WTC11 (cell line): ENCODE measurements at regions not wholly inside any gene's neighbourhood (a gene's known extent, or its start where the extent isn't known, plus 50 kb on each side); places are given as distances from the start of the nearest gene placed in this dataset.

ENCODE experiments used
- ATAC-seq: fragments of 200-7000 bp; cut with Tn5 transposase; 2 replicates; pipeline ENCODE4 v1.10.0; 2021; ENCODE audit warnings: mild to moderate bottlenecking, moderate library complexity
- CTCF ChIA-PET: fragments of 300-600 bp; sonication (Branson Sonifier 250); formaldehyde crosslinking; loops from one replicate; lab custom pipeline; 2021; ENCODE audit warnings: antibody characterized with exemption; lab: Charles Lee
- POLR2A ChIA-PET: fragments of 350-600 bp; sonication (Branson Sonifier 250); formaldehyde crosslinking; loops from one replicate; lab custom pipeline; 2021; ENCODE audit warnings: antibody characterized with exemption; lab: Charles Lee
- DNase-seq: peaks from one replicate; pipeline ENCODE4 v3.0.0; 2021; ENCODE audit warnings: low spot score
- H3K27ac Mint-ChIP-seq: 2 replicates; pipeline ENCODE4 v1.8.0; 2021; ENCODE audit warnings: mixed read lengths
- H3K27me3 Mint-ChIP-seq: 2 replicates; pipeline ENCODE4 v1.8.0; 2021; ENCODE audit warnings: low read depth, mild to moderate bottlenecking, moderate library complexity, mixed read lengths
- H3K36me3 Mint-ChIP-seq: 2 replicates; pipeline ENCODE4 v1.8.0; 2021; ENCODE audit warnings: mixed read lengths
- H3K4me1 Mint-ChIP-seq: 2 replicates; pipeline ENCODE4 v1.8.0; 2022; ENCODE audit warnings: mixed read lengths
- H3K4me3 Mint-ChIP-seq: 2 replicates; pipeline ENCODE4 v1.8.0; 2021; ENCODE audit warnings: mild to moderate bottlenecking, moderate library complexity, mixed read lengths
- H3K9me3 Mint-ChIP-seq: 2 replicates; pipeline ENCODE4 v1.8.0; 2021; ENCODE audit warnings: mixed read lengths
- CTCF ChIP-seq: fragments of 200-600 bp; IDR thresholded peaks from 2 replicates; pipeline ENCODE4 v1.8.0; 2022; ENCODE audit warnings: antibody characterized with exemption
- E2F1 ChIP-seq: sonication (generic); formaldehyde crosslinking; IDR thresholded peaks from 2 replicates; pipeline ENCODE4 v1.8.0; 2022; ENCODE audit warnings: mild to moderate bottlenecking, missing genetic modification reagents
- IRF2 ChIP-seq: sonication (generic); formaldehyde crosslinking; IDR thresholded peaks from 2 replicates; pipeline ENCODE4 v1.8.0; 2022; ENCODE audit warnings: low read depth, missing genetic modification reagents, borderline replicate concordance
- JUN ChIP-seq: sonication (generic); formaldehyde crosslinking; IDR thresholded peaks from 2 replicates; pipeline ENCODE4 v1.8.0; 2023; ENCODE audit warnings: mild to moderate bottlenecking, missing genetic modification reagents
- NR2C2 ChIP-seq: sonication (generic); formaldehyde crosslinking; IDR thresholded peaks from 2 replicates; pipeline ENCODE4 v1.8.0; 2022; ENCODE audit warnings: mild to moderate bottlenecking, missing genetic modification reagents
- RELA ChIP-seq: sonication (generic); formaldehyde crosslinking; IDR thresholded peaks from 2 replicates; pipeline ENCODE4 v1.8.1; 2022; ENCODE audit warnings: missing genetic modification reagents, mild to moderate bottlenecking, borderline replicate concordance
- TEAD4 ChIP-seq: sonication (generic); formaldehyde crosslinking; IDR thresholded peaks from 2 replicates; pipeline ENCODE4 v1.8.0; 2022; ENCODE audit warnings: mild to moderate bottlenecking, missing genetic modification reagents
- TP53 ChIP-seq: sonication (generic); formaldehyde crosslinking; IDR thresholded peaks from 2 replicates; pipeline ENCODE4 v1.8.1; 2023; ENCODE audit warnings: mild to moderate bottlenecking, missing genetic modification reagents
- ZNF281 ChIP-seq: sonication (generic); formaldehyde crosslinking; IDR thresholded peaks from 2 replicates; pipeline ENCODE4 v1.8.0; 2023; ENCODE audit warnings: mild to moderate bottlenecking, missing genetic modification reagents
- ZNF416 ChIP-seq: fragments of 250-450 bp; sonication (Bioruptor Pico); IDR thresholded peaks from 2 replicates; pipeline ENCODE4 v1.9.0; 2021; ENCODE audit warnings: mild to moderate bottlenecking, inconsistent platforms
- ZNF423 ChIP-seq: fragments of 250-450 bp; sonication (Bioruptor Pico); IDR thresholded peaks from 2 replicates; pipeline ENCODE4 v2.1.2; 2022; ENCODE audit warnings: mild to moderate bottlenecking, moderate library complexity
- TF ChIP-seq, protein P1 (sequence below): fragments of 250-450 bp; sonication (Bioruptor Pico); conservative IDR thresholded peaks from 2 replicates; pipeline ENCODE4 v1.9.0; 2021; ENCODE audit warnings: mild to moderate bottlenecking
- TF ChIP-seq, protein P2 (sequence below): sonication (generic); formaldehyde crosslinking; IDR thresholded peaks from 2 replicates; pipeline ENCODE4 v1.8.1; 2023; ENCODE audit warnings: mild to moderate bottlenecking, moderate library complexity, missing genetic modification reagents
- TF ChIP-seq, protein P3 (sequence below): sonication (generic); formaldehyde crosslinking; IDR thresholded peaks from 2 replicates; pipeline ENCODE4 v1.8.1; 2023; ENCODE audit warnings: mild to moderate bottlenecking, missing genetic modification reagents, moderate library complexity
- TF ChIP-seq, protein P4 (sequence below): fragments of 250-450 bp; sonication (Bioruptor Pico); IDR thresholded peaks from 2 replicates; pipeline ENCODE4 v1.9.0; 2021; ENCODE audit warnings: mild to moderate bottlenecking, borderline replicate concordance

DNA sequence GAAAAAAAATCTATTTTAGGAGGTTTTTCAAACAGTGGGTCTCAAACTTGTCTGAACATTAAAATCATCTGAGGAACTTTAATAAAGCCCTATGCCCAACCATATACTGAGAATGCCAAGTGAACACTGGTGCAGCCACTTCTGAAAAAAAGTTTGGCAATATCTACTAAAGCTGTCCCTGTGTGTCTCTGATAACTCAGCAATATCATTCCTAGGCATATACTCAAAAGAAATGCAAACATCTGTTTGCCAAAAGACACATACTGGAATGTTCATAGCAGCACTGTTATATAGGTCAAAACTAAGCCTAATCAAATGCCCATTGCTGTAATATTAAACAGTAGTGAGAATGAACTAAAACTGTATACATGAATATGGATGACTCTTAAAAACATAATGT is 74.2 kb upstream of the RGS4 start (continued):
- TF ChIP-seq CTCF, result no peak

DNA sequence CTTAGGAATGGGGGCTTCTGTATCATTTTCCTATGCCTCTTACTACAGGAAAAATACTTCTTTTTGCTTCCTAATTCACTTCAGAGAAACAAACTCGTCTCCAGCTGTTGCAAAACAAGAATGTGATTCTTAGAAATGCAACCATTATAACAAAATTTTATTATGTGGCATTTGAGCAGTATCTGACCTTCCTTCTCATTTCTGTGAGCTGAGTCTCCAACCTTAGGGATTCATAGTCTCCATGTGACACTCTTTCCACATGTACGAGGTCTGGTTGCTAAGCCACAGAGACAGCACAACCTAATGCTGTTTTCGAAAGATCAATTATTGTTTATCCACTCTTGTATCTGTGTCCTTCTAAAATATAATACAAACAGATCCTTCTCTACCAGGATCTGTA is 75.3 kb upstream of the RGS4 start:
- Mint-ChIP-seq H3K27me3 (no peaks in the 10 kb centered on the region), H3K4me1 (no peaks in the 10 kb centered on the region), H3K4me3 (no peak overlapping the region), H3K27ac (no peak overlapping the region), H3K9me3 (no peaks in the 10 kb centered on the region), H3K36me3 (no peaks in the 10 kb centered on the region)
- ChIA-PET CTCF (no interaction called here), POLR2A (no interaction called here)
- TF ChIP-seq ZNF416 (CRISPR knock-in tag) (no peak), E2F1 (CRISPR knock-in tag) (no peak), NR2C2 (CRISPR knock-in tag) (no peak), ZNF281 (CRISPR knock-in tag) (no peak), JUN (CRISPR knock-in tag) (no peak), RELA (CRISPR knock-in tag) (no peak), ZNF423 (CRISPR knock-in tag) (no peak), IRF2 (no peak), TEAD4 (CRISPR knock-in tag) (no peak), TP53 (CRISPR knock-in tag) (no peak)
- TF ChIP-seq, protein P1, sequence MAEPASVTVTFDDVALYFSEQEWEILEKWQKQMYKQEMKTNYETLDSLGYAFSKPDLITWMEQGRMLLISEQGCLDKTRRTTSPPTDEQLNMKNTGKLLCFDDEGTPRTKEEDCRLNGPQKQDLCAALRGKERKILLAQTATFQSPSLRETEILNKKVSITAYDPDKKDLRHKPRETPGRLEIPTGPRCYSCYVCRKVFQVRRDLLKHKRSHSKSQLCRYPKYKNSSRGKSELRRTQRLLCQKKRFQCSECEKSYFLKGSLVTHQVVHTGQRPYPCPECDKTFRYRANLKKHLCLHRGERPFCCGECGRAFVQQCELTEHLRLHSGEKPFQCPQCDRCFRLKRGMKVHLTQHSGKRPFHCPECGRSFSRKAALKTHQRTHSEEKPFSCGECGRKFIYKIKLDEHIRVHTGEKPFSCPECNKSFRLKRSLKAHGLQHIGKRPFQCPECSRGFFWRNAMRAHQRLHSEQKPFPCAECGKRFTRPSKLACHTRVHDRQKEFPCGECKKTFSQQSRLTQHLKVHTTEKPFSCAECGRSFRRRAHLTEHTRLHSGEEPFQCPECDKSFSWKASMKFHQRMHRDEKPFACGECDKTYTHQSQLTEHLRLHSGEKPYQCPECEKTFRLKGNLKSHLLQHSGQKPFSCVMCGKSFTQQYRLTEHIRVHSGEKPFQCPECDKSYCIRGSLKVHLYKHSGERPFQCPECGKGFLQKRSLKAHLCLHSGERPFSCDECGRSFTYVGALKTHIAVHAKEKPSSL (CRISPR knock-in tag), result no peak
- TF ChIP-seq, protein P2, sequence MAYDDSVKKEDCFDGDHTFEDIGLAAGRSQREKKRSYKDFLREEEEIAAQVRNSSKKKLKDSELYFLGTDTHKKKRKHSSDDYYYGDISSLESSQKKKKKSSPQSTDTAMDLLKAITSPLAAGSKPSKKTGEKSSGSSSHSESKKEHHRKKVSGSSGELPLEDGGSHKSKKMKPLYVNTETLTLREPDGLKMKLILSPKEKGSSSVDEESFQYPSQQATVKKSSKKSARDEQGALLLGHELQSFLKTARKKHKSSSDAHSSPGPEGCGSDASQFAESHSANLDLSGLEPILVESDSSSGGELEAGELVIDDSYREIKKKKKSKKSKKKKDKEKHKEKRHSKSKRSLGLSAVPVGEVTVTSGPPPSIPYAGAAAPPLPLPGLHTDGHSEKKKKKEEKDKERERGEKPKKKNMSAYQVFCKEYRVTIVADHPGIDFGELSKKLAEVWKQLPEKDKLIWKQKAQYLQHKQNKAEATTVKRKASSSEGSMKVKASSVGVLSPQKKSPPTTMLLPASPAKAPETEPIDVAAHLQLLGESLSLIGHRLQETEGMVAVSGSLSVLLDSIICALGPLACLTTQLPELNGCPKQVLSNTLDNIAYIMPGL (CRISPR knock-in tag), result no peak
- TF ChIP-seq, protein P3, sequence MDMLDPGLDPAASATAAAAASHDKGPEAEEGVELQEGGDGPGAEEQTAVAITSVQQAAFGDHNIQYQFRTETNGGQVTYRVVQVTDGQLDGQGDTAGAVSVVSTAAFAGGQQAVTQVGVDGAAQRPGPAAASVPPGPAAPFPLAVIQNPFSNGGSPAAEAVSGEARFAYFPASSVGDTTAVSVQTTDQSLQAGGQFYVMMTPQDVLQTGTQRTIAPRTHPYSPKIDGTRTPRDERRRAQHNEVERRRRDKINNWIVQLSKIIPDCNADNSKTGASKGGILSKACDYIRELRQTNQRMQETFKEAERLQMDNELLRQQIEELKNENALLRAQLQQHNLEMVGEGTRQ, result no peak
- TF ChIP-seq, protein P4, sequence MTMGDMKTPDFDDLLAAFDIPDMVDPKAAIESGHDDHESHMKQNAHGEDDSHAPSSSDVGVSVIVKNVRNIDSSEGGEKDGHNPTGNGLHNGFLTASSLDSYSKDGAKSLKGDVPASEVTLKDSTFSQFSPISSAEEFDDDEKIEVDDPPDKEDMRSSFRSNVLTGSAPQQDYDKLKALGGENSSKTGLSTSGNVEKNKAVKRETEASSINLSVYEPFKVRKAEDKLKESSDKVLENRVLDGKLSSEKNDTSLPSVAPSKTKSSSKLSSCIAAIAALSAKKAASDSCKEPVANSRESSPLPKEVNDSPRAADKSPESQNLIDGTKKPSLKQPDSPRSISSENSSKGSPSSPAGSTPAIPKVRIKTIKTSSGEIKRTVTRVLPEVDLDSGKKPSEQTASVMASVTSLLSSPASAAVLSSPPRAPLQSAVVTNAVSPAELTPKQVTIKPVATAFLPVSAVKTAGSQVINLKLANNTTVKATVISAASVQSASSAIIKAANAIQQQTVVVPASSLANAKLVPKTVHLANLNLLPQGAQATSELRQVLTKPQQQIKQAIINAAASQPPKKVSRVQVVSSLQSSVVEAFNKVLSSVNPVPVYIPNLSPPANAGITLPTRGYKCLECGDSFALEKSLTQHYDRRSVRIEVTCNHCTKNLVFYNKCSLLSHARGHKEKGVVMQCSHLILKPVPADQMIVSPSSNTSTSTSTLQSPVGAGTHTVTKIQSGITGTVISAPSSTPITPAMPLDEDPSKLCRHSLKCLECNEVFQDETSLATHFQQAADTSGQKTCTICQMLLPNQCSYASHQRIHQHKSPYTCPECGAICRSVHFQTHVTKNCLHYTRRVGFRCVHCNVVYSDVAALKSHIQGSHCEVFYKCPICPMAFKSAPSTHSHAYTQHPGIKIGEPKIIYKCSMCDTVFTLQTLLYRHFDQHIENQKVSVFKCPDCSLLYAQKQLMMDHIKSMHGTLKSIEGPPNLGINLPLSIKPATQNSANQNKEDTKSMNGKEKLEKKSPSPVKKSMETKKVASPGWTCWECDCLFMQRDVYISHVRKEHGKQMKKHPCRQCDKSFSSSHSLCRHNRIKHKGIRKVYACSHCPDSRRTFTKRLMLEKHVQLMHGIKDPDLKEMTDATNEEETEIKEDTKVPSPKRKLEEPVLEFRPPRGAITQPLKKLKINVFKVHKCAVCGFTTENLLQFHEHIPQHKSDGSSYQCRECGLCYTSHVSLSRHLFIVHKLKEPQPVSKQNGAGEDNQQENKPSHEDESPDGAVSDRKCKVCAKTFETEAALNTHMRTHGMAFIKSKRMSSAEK (CRISPR knock-in tag), result no peak
- DNase-seq (no peak), ATAC-seq (no peak)
